VCaP (cell line): ENCODE measurements at regions not wholly inside any gene's neighbourhood (a gene's known extent, or its start where the extent isn't known, plus 50 kb on each side); places are given as distances from the start of the nearest gene placed in this dataset.
"Not testable (repeated sequence)": the region's sequence is repeated elsewhere in the genome, so short reads cannot be mapped to it uniquely, and the experiment has no call there.

Experiments used
- H3K27ac ChIP-seq: fragments of 450-650 bp; 2 replicates; pipeline ENCODE4 v1.5.1; 2017
- CTCF ChIP-seq: fragments of 450-650 bp; conservative IDR thresholded peaks from 2 replicates; pipeline ENCODE4 v1.5.1; 2017; ENCODE audit warnings: mild to moderate bottlenecking, moderate library complexity

DNA sequence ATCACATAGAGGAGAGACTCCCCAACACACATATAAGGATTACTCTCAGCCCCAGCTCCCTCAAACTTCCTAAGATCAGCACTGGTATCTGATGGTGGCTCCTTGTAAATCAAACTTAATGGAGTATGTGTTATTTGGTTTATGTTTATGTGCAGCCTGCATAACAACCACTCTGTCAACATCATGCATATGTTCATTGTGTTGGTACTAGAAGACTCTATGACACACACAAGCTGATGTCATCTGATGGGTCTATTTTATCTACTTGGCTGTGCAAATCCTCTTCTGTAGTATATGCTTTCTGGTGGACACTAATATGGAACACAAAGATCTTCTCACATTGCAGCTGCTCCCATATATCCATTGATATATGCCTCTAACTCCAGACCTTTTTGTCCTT is 134.0 kb upstream of the FAM174A start:
- no peak overlapping the region for H3K27ac ChIP-seq
- TF ChIP-seq CTCF, result no peak

DNA sequence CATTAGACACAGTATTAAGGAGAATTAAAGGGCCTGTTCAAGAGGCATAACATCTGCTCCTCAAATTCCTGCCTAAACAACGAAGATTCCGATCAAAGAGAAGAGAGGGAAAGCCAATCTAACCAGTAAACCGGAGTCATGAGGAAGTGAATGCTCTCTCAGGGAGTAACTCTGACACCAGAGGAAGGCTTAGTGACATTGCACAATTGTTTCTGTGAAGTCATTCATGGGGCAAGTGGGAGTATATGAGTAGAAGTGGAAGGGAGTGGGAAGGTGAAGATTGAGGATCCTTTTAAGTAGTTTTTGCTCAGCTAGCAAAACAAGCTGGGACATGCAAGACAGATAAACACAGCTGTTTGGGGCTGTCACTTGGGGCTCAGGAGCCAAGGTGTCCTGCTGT is 136.4 kb upstream of the FAM174A start:
- H3K27ac ChIP-seq, result not testable (repeated sequence)

DNA sequence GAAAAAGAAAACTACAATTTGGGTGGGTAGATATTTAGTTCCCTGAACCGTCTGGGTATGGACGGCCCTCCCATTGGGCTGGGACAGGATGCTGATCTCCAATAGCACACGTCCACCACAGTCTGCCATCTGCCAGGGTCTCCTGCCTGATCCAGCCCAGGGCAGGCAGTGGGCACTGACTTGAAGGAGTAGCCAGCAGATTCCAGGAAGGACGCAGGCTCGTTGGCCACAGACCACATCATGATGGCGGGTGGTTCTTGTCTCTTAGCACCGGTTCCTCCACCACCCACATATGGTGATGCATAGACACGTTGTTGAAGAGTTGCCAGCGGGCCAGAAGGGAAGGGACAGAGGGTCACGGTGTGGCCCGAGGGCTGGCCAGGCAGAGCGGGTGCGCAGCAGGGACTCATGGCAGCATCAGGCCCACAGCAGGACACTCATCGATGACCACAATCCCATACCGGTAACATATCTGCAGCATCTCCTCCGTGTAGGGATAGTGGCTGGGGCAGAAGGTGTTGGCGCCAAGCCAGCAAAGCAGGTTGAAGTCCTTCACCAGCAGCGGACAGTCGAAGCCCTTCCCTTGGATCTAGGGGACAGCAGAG is 155.8 kb upstream of the FAM174A start:
- not testable (repeated sequence) for H3K27ac ChIP-seq

- not testable (repeated sequence) for H3K27ac ChIP-seq
These were observed 170.3 kb upstream of the FAM174A start for GRCh38 chr5:100364757-100365478.

DNA sequence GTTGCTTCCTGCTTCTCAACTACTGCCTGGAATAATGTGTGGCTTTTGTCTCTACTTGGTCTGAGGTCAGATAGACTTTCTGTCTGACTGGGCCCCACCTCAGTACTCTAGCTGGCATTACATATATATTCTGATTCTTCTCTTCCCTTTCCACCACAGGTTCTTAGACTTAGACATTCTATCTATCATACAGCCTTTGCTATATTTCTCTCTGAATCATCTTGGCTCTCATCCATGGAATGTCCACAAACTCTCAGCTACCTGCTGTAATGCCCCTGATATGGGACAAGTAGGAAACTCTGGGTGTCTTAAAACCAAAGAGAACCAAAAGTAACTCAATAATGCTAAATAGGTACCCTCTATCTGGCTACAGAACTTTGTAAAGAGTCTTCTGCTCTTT is 170.8 kb upstream of the FAM174A start:
- not testable (repeated sequence) for H3K27ac ChIP-seq

GRCh38 chr5:100359998-100360397 is 175.2 kb upstream of the FAM174A start:
- not testable (repeated sequence) for H3K27ac ChIP-seq

DNA sequence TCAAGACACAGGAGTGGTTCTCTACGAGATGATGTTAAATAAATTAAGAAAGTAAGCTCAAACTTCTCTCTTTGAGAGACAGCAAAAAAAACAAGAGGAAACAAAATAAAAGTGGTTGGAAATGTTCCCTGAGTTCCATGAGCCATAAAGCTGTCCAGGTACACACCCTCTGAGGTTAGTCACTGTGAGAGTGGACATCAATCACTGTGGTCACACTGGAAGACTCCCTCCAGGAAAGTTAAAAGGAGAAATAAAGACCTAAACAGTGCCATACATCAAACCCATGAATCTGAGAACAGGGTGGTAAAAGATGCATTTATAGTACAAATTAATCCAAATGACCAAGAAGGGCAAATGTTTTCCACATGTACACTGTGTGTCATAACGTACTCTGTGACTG is 188.9 kb upstream of the FAM174A start:
- not testable (repeated sequence) for H3K27ac ChIP-seq

DNA sequence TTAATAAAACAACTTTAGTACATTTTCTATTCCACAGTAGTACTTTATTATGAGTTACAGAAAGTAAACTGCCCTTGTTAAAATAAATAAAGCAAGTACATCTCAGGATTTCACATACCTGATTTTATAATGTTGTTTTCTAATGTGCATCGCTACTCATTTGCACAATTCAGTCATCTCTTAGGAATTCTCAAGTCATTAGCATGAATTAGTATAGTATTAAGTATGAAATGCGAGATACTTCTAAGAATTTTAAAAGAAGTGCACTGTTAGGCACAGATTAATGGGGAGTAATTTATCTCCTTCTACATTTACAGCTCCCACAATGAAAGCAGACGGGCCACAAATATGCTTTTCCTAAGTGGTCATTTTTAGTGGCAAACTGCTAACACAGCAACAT is 193.7 kb upstream of the FAM174A start:
- H3K27ac ChIP-seq, result not testable (repeated sequence)

DNA sequence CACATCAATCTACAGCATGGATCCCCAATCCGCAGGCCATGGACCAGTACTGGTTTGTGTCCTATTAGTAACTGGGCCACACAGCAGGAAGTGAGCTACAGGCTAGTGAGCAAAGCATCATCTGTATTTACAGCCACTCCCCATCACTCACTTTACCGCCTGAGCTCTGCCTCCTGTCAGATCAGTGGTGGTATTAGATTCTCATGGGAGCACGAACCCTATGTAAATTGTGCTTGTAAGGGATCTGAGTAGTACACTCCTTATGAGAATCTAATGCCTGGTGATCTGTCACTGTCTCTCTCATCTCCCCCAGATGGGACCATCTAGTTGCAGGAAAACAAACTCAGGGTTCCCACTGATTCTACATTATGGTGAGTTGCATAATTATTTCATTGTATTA is 212.7 kb upstream of the FAM174A start:
- H3K27ac ChIP-seq, result no peak overlapping the region
- TF ChIP-seq CTCF, result no peak

GRCh38 chr5:100319885-100320284 is 215.3 kb upstream of the FAM174A start:
- H3K27ac ChIP-seq, result no peak overlapping the region
- no peak for TF ChIP-seq CTCF

DNA sequence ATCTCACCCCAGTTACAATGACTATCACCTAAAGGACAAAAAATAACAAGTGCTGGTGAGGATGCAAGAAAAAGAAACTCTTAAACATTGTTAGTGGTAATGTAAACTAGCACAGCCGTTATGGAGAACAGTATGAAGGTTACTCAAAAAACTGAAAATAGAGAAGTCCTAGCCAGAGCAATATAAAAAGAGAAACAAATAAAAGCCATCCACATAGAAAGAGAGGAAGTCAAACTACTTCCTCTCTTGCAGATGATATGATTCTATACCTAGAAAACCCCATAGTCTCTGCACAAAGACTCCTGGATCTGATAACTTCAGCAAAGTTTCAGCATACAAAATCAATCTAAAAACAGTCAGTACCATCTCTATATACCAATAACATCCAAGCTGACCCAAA is 221.5 kb upstream of the FAM174A start:
- H3K27ac ChIP-seq, result no peak overlapping the region
- no peak for TF ChIP-seq CTCF

- peak; percentile 31 for TF ChIP-seq CTCF
- H3K27ac ChIP-seq, result no peak overlapping the region
These were observed 223.4 kb upstream of the FAM174A start for GRCh38 chr5:100311806-100312205.
